ENCODE measurements at regions not wholly inside any gene's neighbourhood (a gene's known extent, or its start where the extent isn't known, plus 50 kb on each side); places are given as distances from the start of the nearest gene placed in this dataset.

GRCh38 chr6:67300430-67301040 is 1334.5 kb upstream of the ADGRB3 start:
- no peak overlapping the region for H3K4me3 ChIP-seq (ENCODE audit: low read depth, low read length)
- no peak for TF ChIP-seq CTCF (IDR thresholded peaks at IDR 0.05; ENCODE audit: insufficient read depth, low read depth, low read length)
- DNase-seq (ENCODE audit: low read depth), result no peak

GRCh38 chr6:67292169-67292568 is 1342.9 kb upstream of the ADGRB3 start:
- H3K4me3 ChIP-seq (ENCODE audit: low read depth, low read length), result no peak overlapping the region
- DNase-seq (ENCODE audit: low read depth), result no peak
- TF ChIP-seq CTCF (IDR thresholded peaks at IDR 0.05; ENCODE audit: insufficient read depth, low read depth, low read length), result no peak

- no peak overlapping the region for H3K4me3 ChIP-seq (ENCODE audit: low read depth, low read length)
- no peak for TF ChIP-seq CTCF (IDR thresholded peaks at IDR 0.05; ENCODE audit: insufficient read depth, low read depth, low read length)
- no peak for DNase-seq (ENCODE audit: low read depth)
Observed at GRCh38 chr6:67287566-67287965, 1347.5 kb upstream of the ADGRB3 start.

GRCh38 chr6:67285770-67286495 is 1349.1 kb upstream of the ADGRB3 start:
- TF ChIP-seq CTCF (IDR thresholded peaks at IDR 0.05; ENCODE audit: insufficient read depth, low read depth, low read length), result no peak
- no peak for DNase-seq (ENCODE audit: low read depth)
- H3K4me3 ChIP-seq (ENCODE audit: low read depth, low read length), result no peak overlapping the region

- DNase-seq (ENCODE audit: low read depth), result no peak
- no peak for TF ChIP-seq CTCF (IDR thresholded peaks at IDR 0.05; ENCODE audit: insufficient read depth, low read depth, low read length)
- no peak overlapping the region for H3K4me3 ChIP-seq (ENCODE audit: low read depth, low read length)
Observed at GRCh38 chr6:67277312-67277711, 1357.8 kb upstream of the ADGRB3 start.

- no peak for DNase-seq (ENCODE audit: low read depth)
- H3K4me3 ChIP-seq (ENCODE audit: low read depth, low read length), result no peak overlapping the region
- TF ChIP-seq CTCF (IDR thresholded peaks at IDR 0.05; ENCODE audit: insufficient read depth, low read depth, low read length), result no peak
Observed at GRCh38 chr6:67265996-67266921, 1368.8 kb upstream of the ADGRB3 start.
